CD4-positive, alpha-beta T cell (primary cell): ENCODE measurements at regions not wholly inside any gene's neighbourhood (a gene's known extent, or its start where the extent isn't known, plus 50 kb on each side); places are given as distances from the start of the nearest gene placed in this dataset.

Source experiments
- ATAC-seq: fragments of 200-7000 bp; cut with Tn5 transposase; one replicate; pipeline ENCODE4 v1.10.0; 2022; ENCODE audit warnings: mild to moderate bottlenecking; ENCODE audit not compliant: poor library complexity
- CTCF ChIA-PET: fragments of 350-600 bp; sonication (Branson Sonifier 250); formaldehyde crosslinking; loops from one replicate; lab custom pipeline; 2021; ENCODE audit warnings: antibody characterized with exemption, inconsistent platforms; lab: Charles Lee
- POLR2A ChIA-PET: fragments of 350-600 bp; sonication (Branson Sonifier 250); formaldehyde crosslinking; loops from one replicate; lab custom pipeline; 2021; ENCODE audit warnings: antibody characterized with exemption, inconsistent platforms; lab: Charles Lee
- DNase-seq, 14 experiments: peaks; one replicate each; pipeline ENCODE4 v3.0.0-alpha.2; 2013 to 2020; ENCODE audit warnings: mixed read lengths in 2 of 14
- H3K27ac ChIP-seq, 2 donors: one replicate each; pipeline versions ENCODE4 v1.5.1 to v1.7.0; 2013; ENCODE audit warnings: low read length in 2 of 2, low read depth in 1 of 2, mild to moderate bottlenecking in 1 of 2
- H3K27me3 ChIP-seq, 2 experiments: 1 replicate in 1 of 2; 2 replicates in 1 of 2; pipeline versions ENCODE4 v1.6.1 to v1.7.0; 2013; ENCODE audit warnings: low read length in 2 of 2, control low read depth in 1 of 2, mild to moderate bottlenecking in 1 of 2, moderate library complexity in 1 of 2; ENCODE audit not compliant: insufficient read depth in 2 of 2, control insufficient read depth in 1 of 2
- H3K36me3 ChIP-seq: one replicate; pipeline ENCODE4 v1.6.1; 2013; ENCODE audit warnings: low read length, control low read depth; ENCODE audit not compliant: insufficient read depth
- H3K4me1 ChIP-seq: one replicate; pipeline ENCODE4 v1.6.1; 2013; ENCODE audit warnings: low read length, control low read depth; ENCODE audit not compliant: insufficient read depth
- H3K4me3 ChIP-seq: one replicate; pipeline ENCODE4 v1.5.1; 2013; ENCODE audit warnings: mild to moderate bottlenecking, low read length, moderate library complexity
- H3K9me3 ChIP-seq, 2 experiments: 1 replicate in 1 of 2; 2 replicates in 1 of 2; pipeline versions ENCODE4 v1.6.1 to v1.7.0; 2013; ENCODE audit warnings: low read length in 2 of 2, mild to moderate bottlenecking in 2 of 2, control low read depth in 1 of 2, moderate library complexity in 1 of 2; ENCODE audit not compliant: control insufficient read depth in 1 of 2, insufficient read depth in 1 of 2
- H3K27ac Mint-ChIP-seq: one replicate; pipeline ENCODE4 v1.8.0; 2020; ENCODE audit warnings: mixed read lengths
- H3K27me3 Mint-ChIP-seq: one replicate; pipeline ENCODE4 v1.8.0; 2021; ENCODE audit warnings: mixed read lengths
- H3K36me3 Mint-ChIP-seq: one replicate; pipeline ENCODE4 v1.8.0; 2021; ENCODE audit warnings: low read depth, mixed read lengths
- H3K4me1 Mint-ChIP-seq: one replicate; pipeline ENCODE4 v1.8.0; 2021; ENCODE audit warnings: low read depth, mixed read lengths
- H3K4me3 Mint-ChIP-seq: one replicate; pipeline ENCODE4 v1.8.0; 2020; ENCODE audit warnings: mild to moderate bottlenecking, mixed read lengths
- H3K9me3 Mint-ChIP-seq: one replicate; pipeline ENCODE4 v1.8.0; 2020; ENCODE audit warnings: mixed read lengths
- CTCF ChIP-seq: fragments of 200-600 bp; IDR thresholded peaks from one replicate; pipeline ENCODE4 v1.8.0; 2022; ENCODE audit warnings: antibody characterized with exemption, mild to moderate bottlenecking
- intact Hi-C, 2 experiments: fragments of 100-400 bp; cut with DNase I in 1 of 2; cut with micrococcal nuclease in 1 of 2; formaldehyde crosslinking; loops; one replicate each; pipeline versions ENCODE4 v1.15.1 to v1.9.0; 2023 to 2025; cut with DNase I, micrococcal nuclease

DNA sequence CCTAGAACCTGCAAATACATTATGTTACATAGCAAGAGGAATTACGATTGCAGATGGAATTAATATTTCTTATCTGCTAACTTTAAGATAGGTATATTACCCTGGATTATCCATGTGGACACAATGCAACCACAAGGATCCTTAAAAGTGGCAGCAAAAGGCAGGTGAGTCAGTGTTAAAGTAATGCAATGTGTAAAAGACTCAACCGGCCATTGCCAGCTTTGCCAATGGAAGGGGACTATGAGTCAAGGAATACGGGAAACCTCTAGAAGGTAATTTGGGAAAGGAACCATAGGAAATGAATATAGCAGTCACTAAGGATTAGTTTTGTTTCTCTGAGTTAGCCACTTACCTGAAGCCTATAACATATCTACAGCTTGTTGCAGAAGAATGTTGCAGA lies 692.1 kb upstream of the ZP4 start:
- H3K27me3 ChIP-seq, result no peaks in the 10 kb centered on the region
- Mint-ChIP-seq H3K27me3 (no peaks in the 10 kb centered on the region), H3K4me3 (no peak overlapping the region), H3K4me1 (no peaks in the 10 kb centered on the region), H3K9me3 (peaks cover 4% of the 10 kb centered on the region), H3K27ac (no peak overlapping the region), H3K36me3 (no peaks in the 10 kb centered on the region)
- no peaks in the 10 kb centered on the region for H3K4me1 ChIP-seq
- intact Hi-C loops, result no loop called here
- ATAC-seq (no peak), DNase-seq (no peak)
- H3K27ac ChIP-seq, result no peak overlapping the region
- H3K36me3 ChIP-seq, result no peaks in the 10 kb centered on the region
- ChIA-PET POLR2A (no interaction called here), CTCF (no interaction called here)
- H3K4me3 ChIP-seq, result no peak overlapping the region
- H3K9me3 ChIP-seq, result no peaks in the 10 kb centered on the region
- no peak for TF ChIP-seq CTCF

- ChIA-PET CTCF (no interaction called here), POLR2A (no interaction called here)
- Histone ChIP-seq H3K9me3 (peaks cover 0 to 4% of the 10 kb centered on the region in 2 experiments), H3K4me1 (no peaks in the 10 kb centered on the region), H3K36me3 (no peaks in the 10 kb centered on the region), H3K27ac (no peak overlapping the region), H3K4me3 (no peak overlapping the region), H3K27me3 (no peaks in the 10 kb centered on the region)
- DNase-seq (no peak), ATAC-seq (no peak)
- Mint-ChIP-seq H3K36me3 (no peaks in the 10 kb centered on the region), H3K4me1 (no peaks in the 10 kb centered on the region), H3K9me3 (peaks cover 4% of the 10 kb centered on the region), H3K27ac (no peak overlapping the region), H3K4me3 (no peak overlapping the region), H3K27me3 (no peaks in the 10 kb centered on the region)
- intact Hi-C loops, result no loop called here
- no peak for TF ChIP-seq CTCF
These were observed 690.6 kb upstream of the ZP4 start for GRCh38 chr1:238581332-238581731.

DNA sequence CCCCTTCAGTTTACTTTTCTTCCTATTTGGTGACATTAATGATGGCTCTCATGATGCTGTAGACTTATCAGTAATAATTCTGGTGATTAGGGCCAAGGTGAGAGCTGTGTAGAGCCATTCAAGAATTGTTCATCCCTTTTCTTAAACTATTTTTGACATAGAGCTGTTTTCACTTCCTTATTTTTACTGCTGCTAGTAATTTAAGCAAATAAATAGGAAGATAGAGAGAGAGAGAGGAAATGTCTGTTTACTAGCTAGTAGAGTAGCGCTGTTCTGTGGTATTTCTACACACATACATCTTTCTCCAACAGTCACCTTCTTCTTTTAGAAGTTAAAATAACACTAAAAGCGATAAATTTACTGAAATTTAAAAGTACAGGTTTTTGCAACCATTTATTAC lies 678.0 kb upstream of the ZP4 start:
- no peaks in the 10 kb centered on the region for H3K4me1 ChIP-seq
- no peak for TF ChIP-seq CTCF
- ATAC-seq, result no peak
- intact Hi-C loops, result no loop called here
- Mint-ChIP-seq H3K9me3 (peaks cover 2% of the 10 kb centered on the region), H3K36me3 (no peaks in the 10 kb centered on the region), H3K4me3 (no peak overlapping the region), H3K4me1 (no peaks in the 10 kb centered on the region), H3K27me3 (no peaks in the 10 kb centered on the region), H3K27ac (no peak overlapping the region)
- H3K36me3 ChIP-seq, result no peaks in the 10 kb centered on the region
- no peak overlapping the region for H3K4me3 ChIP-seq
- peaks cover 5 to 7% of the 10 kb centered on the region in 2 experiments for H3K9me3 ChIP-seq
- H3K27me3 ChIP-seq, result no peaks in the 10 kb centered on the region
- no peak overlapping the region for H3K27ac ChIP-seq
- ChIA-PET CTCF (no interaction called here), POLR2A (no interaction called here)
- no peak for DNase-seq
